Activated CD8-positive, alpha-beta memory T cell treated with anti-CD3 and anti-CD28 coated beads for 4 hours (primary cell): ENCODE measurements at regions not wholly inside any gene's neighbourhood (a gene's known extent, or its start where the extent isn't known, plus 50 kb on each side); places are given as distances from the start of the nearest gene placed in this dataset.

Experiments used
- DNase-seq, 2 donors: peaks; one replicate each; pipeline ENCODE4 v3.0.0-alpha.2; 2020; ENCODE audit warnings: low read depth in 2 of 2

DNA sequence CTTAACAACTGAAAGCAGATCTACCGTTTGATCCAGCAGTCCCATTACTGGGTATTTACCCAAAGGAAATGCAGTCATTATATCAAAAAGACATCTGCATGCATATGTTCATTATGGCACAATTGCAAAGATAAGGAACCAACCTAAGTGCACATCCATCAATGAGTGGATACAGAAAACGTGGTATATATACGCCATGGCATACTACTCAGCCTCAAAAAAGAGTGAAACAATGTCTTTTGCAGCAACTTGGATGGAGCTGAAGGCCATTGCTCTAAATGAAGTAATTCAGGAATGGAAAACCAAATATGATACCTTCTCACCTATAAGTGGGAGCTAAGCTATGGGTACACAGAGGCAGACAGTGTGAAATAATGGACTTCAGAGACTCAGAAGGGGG lies 169.3 kb downstream of the ZBTB18 start:
- no peak for DNase-seq

GRCh38 chr1:244221991-244222390 lies 170.9 kb downstream of the ZBTB18 start:
- DNase-seq: no peak

GRCh38 chr1:244224487-244225430 lies 173.7 kb downstream of the ZBTB18 start:
- no peak for DNase-seq

- no peak for DNase-seq
Measured at GRCh38 chr1:244226435-244226834, 175.4 kb downstream of the ZBTB18 start.

- no peak for DNase-seq
Measured at GRCh38 chr1:244230470-244230869, 179.4 kb downstream of the ZBTB18 start.

GRCh38 chr1:244231193-244231571 lies 180.1 kb downstream of the ZBTB18 start:
- no peak for DNase-seq

DNA sequence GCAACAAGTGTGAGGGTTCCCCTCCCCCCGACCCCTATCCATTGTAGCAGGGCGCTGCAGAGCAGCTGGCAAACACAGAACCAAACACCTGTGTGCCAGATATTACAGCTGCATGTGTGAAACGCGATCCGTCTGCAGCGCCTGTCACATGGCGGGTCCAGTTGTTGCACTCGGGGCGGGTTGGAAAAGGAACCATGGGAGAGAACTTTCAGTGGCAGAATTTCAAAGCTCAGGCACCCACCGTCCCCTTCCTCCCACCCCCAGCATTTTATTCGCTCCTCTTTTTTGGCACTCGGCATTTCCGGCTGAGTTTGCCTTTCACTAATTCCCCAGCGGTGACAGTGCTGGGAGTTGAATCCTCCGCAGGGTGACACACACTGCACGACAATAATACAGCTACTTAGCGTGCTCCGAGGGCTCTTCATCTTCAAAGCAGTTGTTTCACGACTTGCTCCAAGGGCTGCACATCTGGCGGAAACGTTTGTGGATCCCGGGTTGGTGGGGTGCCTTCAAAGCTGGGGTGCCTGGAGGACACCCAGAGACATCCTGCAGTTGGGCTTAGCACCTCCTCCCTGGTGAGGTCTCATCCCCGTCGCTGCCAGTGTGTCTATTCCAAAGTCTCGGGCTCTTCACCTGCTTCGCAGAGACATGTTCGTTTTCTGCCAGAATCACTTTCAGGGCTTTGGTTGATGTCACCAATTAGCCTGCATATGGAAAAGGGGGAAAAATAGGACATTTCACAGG lies 180.7 kb downstream of the ZBTB18 start:
- no peak for DNase-seq

DNA sequence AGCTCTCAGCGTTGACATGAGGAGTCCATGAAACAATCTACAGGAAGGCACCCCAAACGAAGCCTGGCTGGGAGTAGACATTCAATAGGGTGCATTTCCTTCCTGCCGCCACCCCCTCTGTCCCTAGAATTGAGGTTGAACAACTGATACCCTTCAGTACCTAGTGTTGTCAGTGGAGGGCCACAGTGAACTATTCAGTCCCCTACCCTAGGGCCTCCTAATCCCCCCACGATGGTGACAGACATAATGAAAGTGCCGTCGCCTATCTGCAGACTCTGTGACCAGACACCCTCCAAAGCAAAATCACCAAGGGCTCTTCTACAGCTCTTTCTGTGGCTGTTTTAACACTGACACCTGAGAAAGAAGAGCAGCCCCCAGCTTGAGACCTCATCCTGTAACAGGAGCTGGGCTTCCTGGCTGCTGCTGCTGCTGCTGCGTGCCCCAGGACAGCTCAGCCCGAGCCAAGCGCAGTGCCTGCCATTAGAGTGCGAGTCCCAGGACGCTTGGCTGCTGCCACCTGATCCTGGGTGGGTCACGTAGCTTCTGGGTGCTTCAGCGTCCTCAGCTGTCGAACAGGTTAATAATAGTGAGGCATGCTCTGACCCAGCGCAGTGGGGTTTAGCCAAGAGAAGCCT lies 183.0 kb downstream of the ZBTB18 start:
- no peak for DNase-seq

GRCh38 chr1:244235157-244235556 lies 184.1 kb downstream of the ZBTB18 start:
- no peak for DNase-seq

DNA sequence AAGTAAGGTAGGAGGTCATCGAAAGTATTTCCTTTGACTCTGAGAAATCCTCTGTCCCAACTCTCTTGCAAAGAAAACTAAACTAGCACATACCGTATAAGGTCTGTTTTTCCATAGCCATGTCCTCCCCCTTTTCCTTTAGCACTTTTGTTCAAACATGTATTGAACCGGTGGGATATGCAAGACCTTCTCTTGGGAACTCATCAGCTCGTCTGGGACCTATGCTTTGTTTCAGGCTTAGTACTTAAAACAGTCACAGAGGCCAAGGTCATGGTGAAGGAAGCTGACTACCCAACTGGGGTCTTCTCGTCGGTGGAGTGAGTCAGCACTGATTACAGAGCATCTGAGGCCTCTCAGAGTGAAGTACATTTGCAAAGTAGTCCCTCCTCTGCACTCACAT lies 185.0 kb downstream of the ZBTB18 start:
- no peak for DNase-seq

DNA sequence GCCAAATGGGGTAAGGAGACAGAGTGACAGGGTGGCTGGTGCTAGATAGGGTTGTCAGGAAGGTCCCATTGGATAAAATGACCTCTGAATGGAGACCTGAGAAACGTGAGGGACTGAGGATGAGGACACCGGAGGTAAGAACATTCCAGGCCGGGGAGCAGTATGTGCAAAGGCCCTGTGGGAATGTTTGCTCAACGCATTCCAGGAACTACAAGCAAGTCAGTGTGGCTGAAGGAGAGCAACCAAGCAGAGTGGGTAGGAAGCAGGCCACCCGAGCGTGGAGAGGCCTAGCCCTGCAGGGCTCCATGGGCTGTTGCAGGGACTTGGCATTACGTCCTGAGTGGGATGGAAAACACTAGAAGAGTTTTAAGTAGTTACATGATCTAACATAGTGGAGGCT lies 185.6 kb downstream of the ZBTB18 start:
- DNase-seq: no peak

- DNase-seq: no peak
Measured at GRCh38 chr1:244237445-244237844, 186.4 kb downstream of the ZBTB18 start.

DNA sequence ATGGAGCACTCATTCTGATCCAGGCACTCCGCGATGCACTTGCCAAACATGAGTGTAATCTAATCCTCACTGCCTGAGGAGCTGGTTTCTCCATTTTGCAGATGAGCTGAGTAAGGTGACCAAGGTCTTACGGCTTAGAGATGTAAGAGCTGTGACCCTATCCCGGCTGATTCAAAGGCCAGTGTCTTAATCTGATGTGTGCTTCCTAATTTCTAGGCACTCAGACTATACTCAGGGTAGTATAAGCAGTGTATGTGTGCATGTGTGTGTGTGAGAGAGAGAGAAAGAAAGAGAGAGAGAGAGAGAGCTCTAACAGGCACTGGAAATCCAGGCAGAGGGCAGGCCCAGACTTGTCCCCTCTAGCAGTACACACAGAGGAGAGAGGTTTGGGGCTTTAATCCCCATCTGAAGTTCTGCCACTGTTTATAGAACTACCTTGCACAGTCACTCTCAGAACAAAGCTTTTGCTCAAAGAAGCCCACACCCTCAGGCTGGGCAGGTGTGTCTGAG lies 188.2 kb downstream of the ZBTB18 start:
- DNase-seq: no peak

DNA sequence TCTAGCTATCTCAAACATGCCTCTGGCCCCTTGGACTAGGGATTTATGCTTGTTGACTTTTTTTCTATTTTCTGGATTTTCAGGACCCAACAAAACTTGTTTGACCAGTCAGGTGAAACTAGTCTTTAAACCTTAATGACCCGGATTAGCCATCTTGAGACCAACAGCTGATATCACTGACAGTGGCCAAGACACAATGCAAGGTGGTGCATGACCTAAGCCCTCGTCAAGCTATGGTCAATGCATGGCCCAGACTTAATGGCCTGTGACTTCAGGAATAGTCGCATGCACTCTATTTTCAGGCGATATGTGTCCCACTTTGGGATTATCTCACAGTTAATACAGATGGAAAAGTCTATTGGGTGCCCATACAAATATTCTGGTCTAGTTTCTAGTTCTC lies 190.4 kb downstream of the ZBTB18 start:
- DNase-seq: no peak

GRCh38 chr1:244242446-244242845 lies 191.4 kb downstream of the ZBTB18 start:
- DNase-seq: no peak

GRCh38 chr1:244246334-244246733 lies 195.3 kb downstream of the ZBTB18 start:
- no peak for DNase-seq

DNA sequence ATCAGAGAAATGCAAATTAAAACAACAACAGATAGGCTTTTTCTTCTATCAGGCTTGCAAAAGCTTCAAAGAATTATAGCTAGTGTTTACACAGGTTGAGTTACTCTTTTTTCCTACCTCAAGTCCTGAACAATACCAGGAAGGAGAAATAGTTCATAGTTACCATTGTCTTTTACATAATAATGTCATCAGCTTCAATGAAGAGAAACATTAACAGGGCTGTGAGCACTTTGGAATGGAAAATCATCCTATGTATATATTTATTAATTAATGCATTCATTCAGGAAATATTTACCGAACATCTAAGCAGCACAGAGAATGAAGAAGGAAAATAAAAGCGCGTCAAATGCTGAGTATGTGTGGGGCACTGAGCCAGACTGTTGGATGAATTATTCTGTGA lies 197.3 kb downstream of the ZBTB18 start:
- DNase-seq: no peak

GRCh38 chr1:244252211-244252610 lies 199.5 kb downstream of the ADSS2 start:
- no peak for DNase-seq

- no peak for DNase-seq
Measured at GRCh38 chr1:244254467-244254866, 197.2 kb downstream of the ADSS2 start.

DNA sequence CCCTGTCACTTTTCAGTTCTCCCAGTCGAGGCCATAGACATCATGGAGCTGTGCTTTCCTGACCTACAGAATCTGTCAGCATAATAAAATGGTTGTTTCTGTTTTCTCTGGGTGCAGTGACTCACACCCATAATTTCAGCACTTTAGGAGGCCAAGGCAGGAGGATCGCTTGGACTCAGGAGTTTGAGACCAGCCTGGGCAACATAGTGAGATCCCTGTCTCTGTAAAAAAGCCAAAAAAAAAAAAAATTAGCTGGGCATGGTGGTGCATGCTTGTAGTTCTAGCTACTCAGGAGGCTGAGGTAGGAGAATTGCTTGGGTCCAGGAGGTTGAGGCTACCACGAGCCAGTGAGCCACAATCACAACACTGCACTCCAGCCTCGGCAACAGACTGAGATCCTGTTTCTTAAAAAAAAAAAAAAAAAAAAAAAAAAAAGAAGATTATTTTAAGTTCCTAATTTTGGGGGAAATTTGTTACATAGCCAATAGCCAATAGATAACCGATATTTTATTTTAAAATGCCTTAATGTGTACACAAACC lies 196.2 kb downstream of the ADSS2 start:
- DNase-seq: no peak

DNA sequence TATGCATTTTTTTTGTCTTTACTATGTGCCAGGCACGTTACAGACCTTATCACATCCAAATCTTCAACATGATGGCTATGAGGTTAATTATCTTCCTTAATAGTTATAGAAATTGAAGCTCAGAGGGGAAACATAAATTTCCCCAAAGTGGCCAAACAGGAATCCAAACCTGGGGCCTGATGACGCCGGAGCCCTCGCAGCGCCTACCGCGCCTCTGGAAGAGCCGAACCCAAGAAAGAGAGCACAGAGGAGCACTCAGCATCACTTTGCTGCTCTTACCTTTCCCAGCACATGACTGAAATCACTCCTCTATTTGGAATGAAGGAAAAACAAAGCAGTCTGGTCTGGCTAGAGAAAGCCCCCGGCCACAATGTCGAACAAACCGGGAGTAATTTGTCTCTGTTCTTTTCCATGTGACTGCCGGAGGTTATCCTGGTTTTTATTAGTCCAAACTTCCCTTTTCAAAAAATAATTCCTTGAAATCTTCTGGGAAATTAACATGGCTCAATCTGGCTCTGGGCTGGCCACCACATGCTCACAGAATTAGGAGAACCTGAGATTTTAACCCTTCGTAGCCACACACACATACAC lies 195.5 kb downstream of the ADSS2 start:
- no peak for DNase-seq

DNA sequence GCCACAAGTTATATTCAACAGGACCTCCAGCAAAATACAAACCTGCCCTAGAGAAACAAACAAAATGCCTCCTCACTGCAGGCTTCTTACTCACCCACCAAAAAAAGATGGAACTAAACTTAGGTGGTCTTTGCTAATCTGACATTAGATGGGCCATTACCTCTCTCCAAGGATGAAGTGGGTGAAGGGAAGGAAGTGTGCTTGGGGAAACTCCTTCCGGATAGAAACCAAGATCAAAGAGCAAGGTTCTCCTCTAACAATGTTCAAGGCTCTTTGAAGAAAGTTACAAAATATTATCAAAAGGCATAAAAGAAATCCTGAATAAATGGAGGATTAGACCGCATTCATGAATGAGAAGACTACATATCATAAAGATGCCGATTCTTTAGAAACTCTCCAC lies 187.5 kb downstream of the ADSS2 start:
- DNase-seq: no peak
